ENCODE measurements at regions not wholly inside any gene's neighbourhood (a gene's known extent, or its start where the extent isn't known, plus 50 kb on each side); places are given as distances from the start of the nearest gene placed in this dataset.

DNA sequence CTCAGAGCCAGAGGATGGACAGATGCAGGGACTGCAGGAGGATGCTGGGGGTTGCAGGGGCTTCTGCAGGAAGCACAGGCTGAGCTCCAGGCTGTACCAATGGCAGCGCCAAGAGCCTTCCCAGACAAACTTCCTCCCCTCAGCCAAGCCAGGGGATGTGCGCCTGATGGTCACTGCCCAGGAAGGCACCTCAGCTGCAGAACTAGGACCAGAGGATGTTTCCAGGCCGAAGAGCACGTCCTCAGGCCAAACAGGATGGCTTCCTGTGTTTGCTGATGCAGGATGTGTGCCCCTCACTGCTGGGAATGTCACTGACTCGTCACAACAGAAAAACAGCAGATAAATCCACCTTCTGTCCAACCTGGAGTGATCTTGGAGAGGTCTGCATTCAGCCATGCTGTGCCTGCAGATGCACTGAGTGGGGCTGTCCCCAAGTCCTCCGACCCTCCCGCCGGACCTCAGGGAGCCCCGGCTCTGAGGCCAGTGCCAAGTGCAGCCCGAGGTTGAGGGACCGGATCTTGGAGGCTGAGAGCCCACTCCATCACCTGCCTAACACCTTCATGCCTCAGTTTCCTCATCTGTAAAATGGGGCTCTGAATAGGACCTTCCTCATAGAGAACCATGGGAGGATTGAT, 152.5 kb upstream of the CHST15 start:
- TF ChIP-seq NANOG (IDR thresholded peaks at IDR 0.05; ENCODE audit: borderline replicate concordance), result no peak
- H3K27me3 ChIP-seq (ENCODE audit: insufficient read depth), result no peaks in the 10 kb centered on the region
- no peak for ATAC-seq
- Mint-ChIP-seq H3K4me3 (no peak overlapping the region), H3K27ac (no peak overlapping the region), H3K9me3 (no peaks in the 10 kb centered on the region; the same call in 2 of the 3 replicates), H3K4me1 (peaks cover 2% of the 10 kb centered on the region; the same call in 1 of the 3 replicates), H3K27me3 (ENCODE audit: insufficient read depth, low read depth, poor library complexity) (peaks cover 8% of the 10 kb centered on the region), H3K36me3 (ENCODE audit: low read depth) (no peaks in the 10 kb centered on the region)
- H3K79me2 ChIP-seq (replicated peaks; ENCODE audit: insufficient read depth), result no peaks in the 10 kb centered on the region
- no peak overlapping the region for H3K4me2 ChIP-seq
- H3K4me1 ChIP-seq (ENCODE audit: insufficient read depth), result no peaks in the 10 kb centered on the region
- no peaks in the 10 kb centered on the region for H3F3A ChIP-seq (replicated peaks; ENCODE audit: low read depth)
- no peak for DNase-seq (ENCODE audit: low spot score)
- 0 out of 2 replicates have a peak, but pooled peaks cover 3% of the 10 kb centered on the region for H3K9me2 ChIP-seq (ENCODE audit: insufficient read depth)
- H2AFZ ChIP-seq, result no peak overlapping the region
- H3K4me3 ChIP-seq, result no peak overlapping the region
- no peaks in the 10 kb centered on the region for H3K36me3 ChIP-seq (ENCODE audit: insufficient read depth)
- no peak overlapping the region for H3K27ac ChIP-seq (ENCODE audit: low read depth)
- no peaks in the 10 kb centered on the region for H4K20me1 ChIP-seq (replicated peaks; ENCODE audit: insufficient read depth)

DNA sequence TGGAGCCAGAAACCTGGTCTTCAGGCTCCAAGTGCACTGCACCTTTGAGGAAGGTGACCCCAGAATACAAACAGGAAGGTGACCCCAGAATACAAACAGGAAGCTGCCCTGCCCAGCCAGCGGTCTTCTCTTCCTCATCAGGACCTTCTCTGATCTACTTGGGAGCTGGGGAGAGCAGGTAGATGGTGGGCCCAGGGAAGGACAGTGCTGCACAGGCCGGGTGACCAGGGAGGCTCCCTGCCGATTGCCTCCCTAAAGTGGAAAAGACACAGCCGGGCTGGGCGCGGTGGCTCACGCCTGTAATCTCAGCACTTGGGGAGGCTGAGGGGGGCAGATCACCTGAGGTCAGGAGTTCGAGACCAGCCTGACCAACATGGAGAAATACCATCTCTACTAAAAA, 151.8 kb upstream of the CHST15 start:
- Mint-ChIP-seq H3K27me3 (ENCODE audit: insufficient read depth, low read depth, poor library complexity) (peaks cover 9% of the 10 kb centered on the region), H3K27ac (no peak overlapping the region), H3K9me3 (no peaks in the 10 kb centered on the region; the same call in 2 of the 3 replicates), H3K36me3 (ENCODE audit: low read depth) (no peaks in the 10 kb centered on the region), H3K4me1 (peaks cover 8% of the 10 kb centered on the region), H3K4me3 (no peak overlapping the region)
- Histone ChIP-seq H3K36me3 (ENCODE audit: insufficient read depth) (no peaks in the 10 kb centered on the region), H4K20me1 (replicated peaks; ENCODE audit: insufficient read depth) (no peaks in the 10 kb centered on the region), H3F3A (replicated peaks; ENCODE audit: low read depth) (no peaks in the 10 kb centered on the region), H3K79me2 (replicated peaks; ENCODE audit: insufficient read depth) (no peaks in the 10 kb centered on the region), H2AFZ (no peak overlapping the region), H3K27ac (ENCODE audit: low read depth) (no peak overlapping the region), H3K4me1 (ENCODE audit: insufficient read depth) (no peaks in the 10 kb centered on the region), H3K4me3 (no peak overlapping the region), H3K27me3 (ENCODE audit: insufficient read depth) (no peaks in the 10 kb centered on the region), H3K4me2 (no peak overlapping the region), H3K9me2 (ENCODE audit: insufficient read depth) (0 out of 2 replicates have a peak, but pooled peaks cover under 1% of the 10 kb centered on the region)
- DNase-seq (ENCODE audit: low spot score), result no peak
- TF ChIP-seq JUNB (IDR thresholded peaks at IDR 0.05; ENCODE audit: unreplicated experiment), result no peak
- TF ChIP-seq ZNF114 (CRISPR knock-in tag; IDR thresholded peaks at IDR 0.05), result no peak
- TF ChIP-seq, protein P1, sequence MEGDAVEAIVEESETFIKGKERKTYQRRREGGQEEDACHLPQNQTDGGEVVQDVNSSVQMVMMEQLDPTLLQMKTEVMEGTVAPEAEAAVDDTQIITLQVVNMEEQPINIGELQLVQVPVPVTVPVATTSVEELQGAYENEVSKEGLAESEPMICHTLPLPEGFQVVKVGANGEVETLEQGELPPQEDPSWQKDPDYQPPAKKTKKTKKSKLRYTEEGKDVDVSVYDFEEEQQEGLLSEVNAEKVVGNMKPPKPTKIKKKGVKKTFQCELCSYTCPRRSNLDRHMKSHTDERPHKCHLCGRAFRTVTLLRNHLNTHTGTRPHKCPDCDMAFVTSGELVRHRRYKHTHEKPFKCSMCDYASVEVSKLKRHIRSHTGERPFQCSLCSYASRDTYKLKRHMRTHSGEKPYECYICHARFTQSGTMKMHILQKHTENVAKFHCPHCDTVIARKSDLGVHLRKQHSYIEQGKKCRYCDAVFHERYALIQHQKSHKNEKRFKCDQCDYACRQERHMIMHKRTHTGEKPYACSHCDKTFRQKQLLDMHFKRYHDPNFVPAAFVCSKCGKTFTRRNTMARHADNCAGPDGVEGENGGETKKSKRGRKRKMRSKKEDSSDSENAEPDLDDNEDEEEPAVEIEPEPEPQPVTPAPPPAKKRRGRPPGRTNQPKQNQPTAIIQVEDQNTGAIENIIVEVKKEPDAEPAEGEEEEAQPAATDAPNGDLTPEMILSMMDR (conservative IDR thresholded peaks at IDR 0.05; ENCODE audit: low read depth in 2 of 2), result no peak
- TF ChIP-seq ZNF331 (CRISPR knock-in tag; IDR thresholded peaks at IDR 0.05; ENCODE audit: low read depth), result no peak
- TF ChIP-seq POLR2AphosphoS5 (IDR thresholded peaks at IDR 0.05; ENCODE audit: low read depth), result no peak
- TF ChIP-seq CREB1 (CRISPR knock-in tag; IDR thresholded peaks at IDR 0.05; ENCODE audit: low read depth), result no peak
- no peak for TF ChIP-seq STAT1 (IDR thresholded peaks at IDR 0.05; ENCODE audit: unreplicated experiment)
- TF ChIP-seq, protein P2, sequence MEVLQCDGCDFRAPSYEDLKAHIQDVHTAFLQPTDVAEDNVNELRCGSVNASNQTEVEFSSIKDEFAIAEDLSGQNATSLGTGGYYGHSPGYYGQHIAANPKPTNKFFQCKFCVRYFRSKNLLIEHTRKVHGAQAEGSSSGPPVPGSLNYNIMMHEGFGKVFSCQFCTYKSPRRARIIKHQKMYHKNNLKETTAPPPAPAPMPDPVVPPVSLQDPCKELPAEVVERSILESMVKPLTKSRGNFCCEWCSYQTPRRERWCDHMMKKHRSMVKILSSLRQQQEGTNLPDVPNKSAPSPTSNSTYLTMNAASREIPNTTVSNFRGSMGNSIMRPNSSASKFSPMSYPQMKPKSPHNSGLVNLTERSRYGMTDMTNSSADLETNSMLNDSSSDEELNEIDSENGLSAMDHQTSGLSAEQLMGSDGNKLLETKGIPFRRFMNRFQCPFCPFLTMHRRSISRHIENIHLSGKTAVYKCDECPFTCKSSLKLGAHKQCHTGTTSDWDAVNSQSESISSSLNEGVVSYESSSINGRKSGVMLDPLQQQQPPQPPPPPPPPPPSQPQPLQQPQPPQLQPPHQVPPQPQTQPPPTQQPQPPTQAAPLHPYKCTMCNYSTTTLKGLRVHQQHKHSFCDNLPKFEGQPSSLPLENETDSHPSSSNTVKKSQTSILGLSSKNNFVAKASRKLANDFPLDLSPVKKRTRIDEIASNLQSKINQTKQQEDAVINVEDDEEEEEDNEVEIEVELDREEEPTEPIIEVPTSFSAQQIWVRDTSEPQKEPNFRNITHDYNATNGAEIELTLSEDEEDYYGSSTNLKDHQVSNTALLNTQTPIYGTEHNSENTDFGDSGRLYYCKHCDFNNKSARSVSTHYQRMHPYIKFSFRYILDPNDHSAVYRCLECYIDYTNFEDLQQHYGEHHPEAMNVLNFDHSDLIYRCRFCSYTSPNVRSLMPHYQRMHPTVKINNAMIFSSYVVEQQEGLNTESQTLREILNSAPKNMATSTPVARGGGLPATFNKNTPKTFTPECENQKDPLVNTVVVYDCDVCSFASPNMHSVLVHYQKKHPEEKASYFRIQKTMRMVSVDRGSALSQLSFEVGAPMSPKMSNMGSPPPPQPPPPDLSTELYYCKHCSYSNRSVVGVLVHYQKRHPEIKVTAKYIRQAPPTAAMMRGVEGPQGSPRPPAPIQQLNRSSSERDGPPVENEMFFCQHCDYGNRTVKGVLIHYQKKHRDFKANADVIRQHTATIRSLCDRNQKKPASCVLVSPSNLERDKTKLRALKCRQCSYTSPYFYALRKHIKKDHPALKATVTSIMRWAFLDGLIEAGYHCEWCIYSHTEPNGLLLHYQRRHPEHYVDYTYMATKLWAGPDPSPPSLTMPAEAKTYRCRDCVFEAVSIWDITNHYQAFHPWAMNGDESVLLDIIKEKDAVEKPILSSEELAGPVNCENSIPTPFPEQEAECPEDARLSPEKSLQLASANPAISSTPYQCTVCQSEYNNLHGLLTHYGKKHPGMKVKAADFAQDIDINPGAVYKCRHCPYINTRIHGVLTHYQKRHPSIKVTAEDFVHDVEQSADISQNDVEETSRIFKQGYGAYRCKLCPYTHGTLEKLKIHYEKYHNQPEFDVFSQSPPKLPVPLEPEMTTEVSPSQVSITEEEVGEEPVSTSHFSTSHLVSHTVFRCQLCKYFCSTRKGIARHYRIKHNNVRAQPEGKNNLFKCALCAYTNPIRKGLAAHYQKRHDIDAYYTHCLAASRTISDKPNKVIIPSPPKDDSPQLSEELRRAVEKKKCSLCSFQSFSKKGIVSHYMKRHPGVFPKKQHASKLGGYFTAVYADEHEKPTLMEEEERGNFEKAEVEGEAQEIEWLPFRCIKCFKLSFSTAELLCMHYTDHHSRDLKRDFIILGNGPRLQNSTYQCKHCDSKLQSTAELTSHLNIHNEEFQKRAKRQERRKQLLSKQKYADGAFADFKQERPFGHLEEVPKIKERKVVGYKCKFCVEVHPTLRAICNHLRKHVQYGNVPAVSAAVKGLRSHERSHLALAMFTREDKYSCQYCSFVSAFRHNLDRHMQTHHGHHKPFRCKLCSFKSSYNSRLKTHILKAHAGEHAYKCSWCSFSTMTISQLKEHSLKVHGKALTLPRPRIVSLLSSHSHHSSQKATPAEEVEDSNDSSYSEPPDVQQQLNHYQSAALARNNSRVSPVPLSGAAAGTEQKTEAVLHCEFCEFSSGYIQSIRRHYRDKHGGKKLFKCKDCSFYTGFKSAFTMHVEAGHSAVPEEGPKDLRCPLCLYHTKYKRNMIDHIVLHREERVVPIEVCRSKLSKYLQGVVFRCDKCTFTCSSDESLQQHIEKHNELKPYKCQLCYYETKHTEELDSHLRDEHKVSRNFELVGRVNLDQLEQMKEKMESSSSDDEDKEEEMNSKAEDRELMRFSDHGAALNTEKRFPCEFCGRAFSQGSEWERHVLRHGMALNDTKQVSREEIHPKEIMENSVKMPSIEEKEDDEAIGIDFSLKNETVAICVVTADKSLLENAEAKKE (CRISPR knock-in tag; IDR thresholded peaks at IDR 0.05), result no peak
- no peak for ATAC-seq
